NCI-H460 (cell line): ENCODE measurements at regions not wholly inside any gene's neighbourhood (a gene's known extent, or its start where the extent isn't known, plus 50 kb on each side); places are given as distances from the start of the nearest gene placed in this dataset.
"Not testable (repeated sequence)": the region's sequence is repeated elsewhere in the genome, so short reads cannot be mapped to it uniquely, and the experiment has no call there.

Experiments
- DNase-seq: peaks from one replicate; pipeline ENCODE4 v3.0.0-alpha.2; 2016; ENCODE audit warnings: low read depth; ENCODE audit errors: extremely low read depth

- no peak for DNase-seq
Measured at GRCh38 chr12:47353508-47353907, 273.7 kb upstream of the AMIGO2 start.

- no peak for DNase-seq
Measured at GRCh38 chr12:47352067-47352466, 272.3 kb upstream of the AMIGO2 start.

GRCh38 chr12:47351526-47351925 is 271.8 kb upstream of the AMIGO2 start:
- DNase-seq = no peak

GRCh38 chr12:47350062-47350408 is 270.3 kb upstream of the AMIGO2 start:
- DNase-seq = no peak

GRCh38 chr12:47349137-47350061 is 269.6 kb upstream of the AMIGO2 start:
- DNase-seq = no peak

GRCh38 chr12:47348206-47348605 is 268.4 kb upstream of the AMIGO2 start:
- no peak for DNase-seq

- no peak for DNase-seq
Measured at GRCh38 chr12:47346251-47347019, 266.7 kb upstream of the AMIGO2 start.

- no peak for DNase-seq
Measured at GRCh38 chr12:47343684-47344567, 264.2 kb upstream of the AMIGO2 start.

GRCh38 chr12:47340411-47341015 is 260.8 kb upstream of the AMIGO2 start:
- DNase-seq = no peak

- DNase-seq = no peak
Measured at GRCh38 chr12:47337581-47337980, 257.8 kb upstream of the AMIGO2 start.

GRCh38 chr12:47333271-47333858 is 253.6 kb upstream of the AMIGO2 start:
- DNase-seq = not testable (repeated sequence)

GRCh38 chr12:47328831-47329545 is 249.2 kb upstream of the AMIGO2 start:
- no peak for DNase-seq

- DNase-seq = no peak
Measured at GRCh38 chr12:47326190-47326589, 246.4 kb upstream of the AMIGO2 start.

- no peak for DNase-seq
Measured at GRCh38 chr12:47323802-47324201, 244.0 kb upstream of the AMIGO2 start.

- no peak for DNase-seq
Measured at GRCh38 chr12:47321436-47321835, 241.7 kb upstream of the AMIGO2 start.

- DNase-seq = no peak
Measured at GRCh38 chr12:47319746-47320145, 240.0 kb upstream of the AMIGO2 start.

GRCh38 chr12:47318963-47319362 is 239.2 kb upstream of the AMIGO2 start:
- no peak for DNase-seq

GRCh38 chr12:47317175-47317915 is 237.6 kb upstream of the AMIGO2 start:
- DNase-seq = no peak

- no peak for DNase-seq
Measured at GRCh38 chr12:47316609-47317049, 236.9 kb upstream of the AMIGO2 start.
